ENCODE measurements at regions not wholly inside any gene's neighbourhood (a gene's known extent, or its start where the extent isn't known, plus 50 kb on each side); places are given as distances from the start of the nearest gene placed in this dataset.

- TF ChIP-seq EZH2 (IDR thresholded peaks at IDR 0.05) (no peak), CTCF (IDR thresholded peaks at IDR 0.05) (no peak)
Measured at GRCh38 chr10:62457598-62457997, 83.4 kb downstream of the ZNF365 start.

Data from neural progenitor cell (in vitro differentiated cells).